H7 (cell line): ENCODE measurements at regions not wholly inside any gene's neighbourhood (a gene's known extent, or its start where the extent isn't known, plus 50 kb on each side); places are given as distances from the start of the nearest gene placed in this dataset.

ENCODE experiments used
- DNase-seq: peaks from one replicate; pipeline ENCODE4 v3.0.0; 2012
- H3K27me3 ChIP-seq: 2 replicates; pipeline ENCODE4 v1.6.0; 2011; ENCODE audit warnings: mild to moderate bottlenecking, low read length; ENCODE audit not compliant: control insufficient read depth, insufficient read depth
- H3K36me3 ChIP-seq: replicated peaks from 2 replicates; pipeline ENCODE4 v1.5.1; 2011; ENCODE audit warnings: low read length; ENCODE audit not compliant: control insufficient read depth, insufficient read depth
- H3K4me3 ChIP-seq: 2 replicates; pipeline ENCODE4 v1.5.1; 2011; ENCODE audit warnings: low read depth, mild to moderate bottlenecking, control low read depth, low read length, moderate library complexity; ENCODE audit not compliant: insufficient read depth

DNA sequence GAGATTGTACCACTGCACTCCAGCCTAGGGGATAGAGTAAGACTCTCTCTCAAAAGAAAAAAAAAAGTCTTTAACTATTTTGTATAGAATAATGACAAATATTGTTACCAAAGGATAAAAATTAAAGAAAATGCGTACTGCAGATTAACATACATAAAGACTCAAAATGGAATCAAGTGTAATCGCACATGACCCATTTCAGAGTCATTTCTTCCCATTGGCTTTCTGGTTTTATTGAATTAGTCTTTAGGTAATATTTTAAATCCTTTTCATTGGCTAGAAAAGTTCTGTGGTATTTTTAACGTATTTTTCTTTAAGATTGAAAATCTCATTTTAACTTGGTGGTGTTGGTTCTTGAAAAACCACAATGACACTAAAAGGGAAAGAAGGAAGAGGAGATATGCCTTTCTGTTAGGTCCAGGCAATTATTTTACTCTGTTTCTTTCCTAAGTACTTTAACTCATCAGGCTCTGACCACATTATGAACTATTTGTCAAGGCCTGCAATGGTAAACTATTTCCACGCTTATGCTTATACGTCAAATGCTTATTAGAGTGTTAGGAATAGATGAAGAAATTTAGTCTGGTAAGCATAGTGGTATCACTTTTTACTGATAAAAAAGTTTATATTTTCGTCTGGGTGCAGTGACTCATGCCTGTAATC, 52.3 kb downstream of the PLEKHG1 start:
- no peak overlapping the region for H3K4me3 ChIP-seq
- DNase-seq, result no peak
- no peaks in the 10 kb centered on the region for H3K27me3 ChIP-seq
- H3K36me3 ChIP-seq, result no peaks in the 10 kb centered on the region

DNA sequence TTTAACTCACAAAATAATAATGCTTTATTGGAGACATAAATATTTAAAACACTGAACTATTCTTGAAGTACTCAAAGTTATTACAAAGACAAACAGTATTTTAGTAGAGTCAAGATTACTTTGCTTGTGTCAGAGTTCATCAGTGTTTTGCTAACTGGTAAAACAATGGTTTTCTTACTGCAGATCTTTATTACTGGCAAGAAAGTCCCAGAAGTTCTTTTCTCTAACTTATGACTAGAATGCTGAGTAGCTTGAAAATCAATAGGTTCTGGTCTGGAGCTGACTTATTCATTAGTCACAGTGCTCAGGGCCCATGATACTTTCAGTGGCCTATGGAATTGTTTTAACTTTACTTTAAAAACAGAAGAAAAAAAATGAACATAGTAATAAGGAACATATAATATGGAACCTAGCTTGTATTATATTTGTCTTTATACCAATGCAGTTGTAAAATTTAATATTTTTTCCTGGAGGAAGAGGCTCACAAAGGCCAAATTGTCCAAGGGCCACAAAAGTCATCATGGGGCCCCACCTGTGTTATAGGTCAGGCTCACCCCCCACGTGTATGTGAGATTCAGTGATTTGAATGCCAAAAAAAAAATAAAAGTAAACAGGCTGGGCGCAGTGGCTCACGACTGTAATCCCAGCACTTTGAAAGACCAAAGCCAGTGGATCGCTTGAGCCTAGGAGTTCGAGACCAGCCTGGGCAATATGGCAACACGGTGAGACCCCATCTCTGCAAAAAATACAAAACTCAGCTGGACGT, 53.3 kb downstream of the PLEKHG1 start:
- Histone ChIP-seq H3K36me3 (no peaks in the 10 kb centered on the region), H3K4me3 (no peak overlapping the region), H3K27me3 (no peaks in the 10 kb centered on the region)
- DNase-seq, result no peak

GRCh38 chr6:150654608-150655007, 54.9 kb downstream of the PLEKHG1 start:
- Histone ChIP-seq H3K27me3 (no peaks in the 10 kb centered on the region), H3K4me3 (no peak overlapping the region), H3K36me3 (no peaks in the 10 kb centered on the region)
- DNase-seq, result no peak

DNA sequence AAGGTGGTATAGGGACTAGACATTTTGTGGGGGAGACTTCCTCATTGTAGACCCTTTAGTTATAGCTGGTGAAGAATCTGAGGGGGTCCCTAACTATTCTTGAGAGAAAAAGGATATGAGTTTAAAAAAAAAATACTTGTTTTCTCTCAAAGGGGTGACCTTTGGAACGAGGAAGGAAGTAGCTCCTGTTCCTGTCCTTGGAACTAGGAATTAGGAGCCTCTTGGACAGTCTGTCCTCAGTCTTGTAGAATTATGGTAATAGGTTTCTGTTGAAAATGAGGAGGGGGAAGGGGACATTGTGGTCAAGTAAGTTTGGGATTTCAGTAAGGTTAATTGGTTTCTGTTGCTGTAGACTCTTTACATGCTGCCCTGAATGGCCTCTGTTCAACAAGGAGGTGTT, 56.5 kb downstream of the PLEKHG1 start:
- Histone ChIP-seq H3K36me3 (no peaks in the 10 kb centered on the region), H3K27me3 (no peaks in the 10 kb centered on the region), H3K4me3 (no peak overlapping the region)
- no peak for DNase-seq

GRCh38 chr6:150658421-150658820, 58.7 kb downstream of the PLEKHG1 start:
- Histone ChIP-seq H3K4me3 (no peak overlapping the region), H3K36me3 (no peaks in the 10 kb centered on the region), H3K27me3 (no peaks in the 10 kb centered on the region)
- DNase-seq, result no peak

- Histone ChIP-seq H3K36me3 (no peaks in the 10 kb centered on the region), H3K27me3 (no peaks in the 10 kb centered on the region), H3K4me3 (no peak overlapping the region)
- no peak for DNase-seq
Observed at GRCh38 chr6:150659046-150659763, 59.5 kb downstream of the PLEKHG1 start.

DNA sequence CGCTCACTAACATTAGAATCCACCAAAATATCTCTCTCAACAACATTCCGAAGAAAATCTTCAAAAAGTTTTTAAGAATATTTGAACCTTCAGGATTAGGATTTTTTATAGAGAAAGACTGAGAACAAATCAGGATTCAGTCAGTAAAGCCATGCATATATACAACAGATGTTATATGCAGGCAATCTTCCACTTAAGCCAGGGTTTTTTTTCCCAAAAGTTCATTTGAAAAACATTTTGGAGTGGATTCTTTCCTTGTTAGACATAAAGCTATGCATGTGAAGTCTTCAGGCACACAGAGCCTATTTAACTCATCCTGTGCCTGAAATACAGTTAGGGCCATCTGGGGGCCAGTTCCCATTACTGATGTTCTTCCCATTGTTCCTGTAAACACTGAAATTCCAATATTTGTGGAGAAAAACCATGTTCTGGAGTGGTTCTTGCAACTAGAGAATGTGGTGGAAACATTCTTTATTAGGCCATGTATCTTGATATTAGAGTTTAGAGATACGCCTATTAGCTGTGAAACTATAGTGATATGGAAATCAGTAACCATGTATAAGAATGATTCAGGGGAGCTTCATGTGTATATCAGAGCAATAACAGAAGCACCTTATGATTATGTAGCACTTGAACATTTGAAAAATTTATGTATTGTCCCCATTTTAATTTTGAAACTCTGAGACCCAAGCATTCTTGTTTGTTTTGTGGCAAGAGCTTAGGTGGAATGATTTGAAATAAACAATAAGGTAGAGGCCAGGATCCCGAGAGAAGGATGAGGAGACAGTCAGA, 61.7 kb downstream of the PLEKHG1 start:
- H3K27me3 ChIP-seq, result no peaks in the 10 kb centered on the region
- no peak for DNase-seq
- H3K4me3 ChIP-seq, result no peak overlapping the region
- no peaks in the 10 kb centered on the region for H3K36me3 ChIP-seq

DNA sequence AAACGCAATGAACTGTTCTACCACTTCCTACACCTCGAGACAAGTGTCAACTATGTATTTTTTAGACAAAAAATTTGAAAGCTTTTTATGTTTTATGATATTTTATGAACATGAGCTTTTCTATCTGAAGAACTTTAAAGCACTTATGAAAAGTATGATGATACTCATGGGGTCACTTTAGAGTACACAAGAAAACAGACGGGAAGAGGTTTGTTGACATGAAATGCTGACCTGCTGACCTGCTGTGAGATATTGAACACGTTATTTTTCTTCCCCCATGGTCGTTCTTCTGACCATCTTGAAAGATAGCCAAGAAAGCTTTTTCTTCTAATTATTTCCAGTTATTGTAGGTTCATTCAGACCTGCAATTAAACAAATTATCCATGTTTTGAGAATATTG, 63.1 kb downstream of the PLEKHG1 start:
- no peaks in the 10 kb centered on the region for H3K27me3 ChIP-seq
- no peak for DNase-seq
- H3K4me3 ChIP-seq, result no peak overlapping the region

GRCh38 chr6:150664091-150664490, 64.4 kb downstream of the PLEKHG1 start:
- Histone ChIP-seq H3K4me3 (no peak overlapping the region), H3K36me3 (no peaks in the 10 kb centered on the region), H3K27me3 (no peaks in the 10 kb centered on the region)
- DNase-seq, result no peak

More for the DNA sequence above, 63.1 kb downstream of the PLEKHG1 start:
- no peaks in the 10 kb centered on the region for H3K36me3 ChIP-seq

DNA sequence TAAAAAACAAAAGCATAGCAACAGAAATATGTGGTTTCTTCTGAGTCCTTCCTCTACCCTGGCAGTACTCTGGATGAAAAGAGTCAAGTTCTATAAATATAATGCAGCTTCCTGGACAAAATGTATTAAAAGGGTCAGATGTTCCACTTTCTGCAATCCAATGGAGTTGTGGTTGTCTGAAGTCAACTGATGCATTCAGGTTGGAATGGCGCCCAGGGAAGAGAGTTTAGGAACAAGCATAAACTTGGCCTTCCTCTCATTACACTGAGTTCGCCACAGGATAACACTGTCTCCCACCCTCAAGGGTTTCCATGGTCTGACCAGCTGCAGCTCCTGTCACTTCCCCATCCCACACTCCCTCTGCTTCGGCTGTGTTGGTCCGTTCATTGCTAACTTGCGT, 66.4 kb downstream of the PLEKHG1 start:
- Histone ChIP-seq H3K4me3 (no peak overlapping the region), H3K36me3 (no peaks in the 10 kb centered on the region), H3K27me3 (no peaks in the 10 kb centered on the region)
- DNase-seq, result no peak

GRCh38 chr6:150667359-150667758, 67.7 kb downstream of the PLEKHG1 start:
- no peak overlapping the region for H3K4me3 ChIP-seq
- H3K36me3 ChIP-seq, result no peaks in the 10 kb centered on the region
- no peaks in the 10 kb centered on the region for H3K27me3 ChIP-seq
- DNase-seq, result no peak

DNA sequence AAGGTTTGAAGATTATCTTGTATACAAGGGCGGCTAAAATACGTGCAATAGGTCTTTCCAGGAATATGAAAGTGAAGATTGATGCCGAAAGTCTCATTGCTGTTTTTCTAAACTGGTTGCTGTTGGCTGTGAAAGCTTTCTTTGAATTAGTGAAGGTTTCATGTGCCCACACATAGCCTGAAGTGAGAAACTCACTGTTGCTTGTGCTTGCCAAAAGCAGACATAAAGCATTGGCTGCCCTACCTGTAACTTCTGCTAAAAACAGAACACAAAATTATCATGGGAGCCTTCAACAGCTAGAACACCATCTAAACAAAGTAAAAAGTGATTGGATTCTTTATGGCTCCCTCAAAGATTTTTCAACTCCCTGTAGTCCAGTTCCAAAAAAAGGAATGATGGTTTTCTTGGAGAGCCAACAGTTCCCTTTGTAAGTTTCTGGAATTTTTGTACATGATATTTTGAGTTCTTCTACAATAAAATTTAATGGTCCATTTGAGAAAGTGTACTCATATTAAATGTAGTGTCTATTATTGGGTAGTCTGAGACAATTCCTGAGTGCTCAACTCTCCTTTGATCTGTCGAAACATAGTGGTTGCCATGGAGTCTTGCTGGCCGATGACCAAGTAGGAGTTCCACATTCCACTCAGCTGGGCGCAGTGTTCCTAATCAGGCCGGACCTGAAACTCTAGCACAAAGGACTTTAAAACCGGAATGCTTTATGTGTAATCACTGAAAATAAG, 68.5 kb downstream of the PLEKHG1 start:
- no peak for DNase-seq
- no peaks in the 10 kb centered on the region for H3K27me3 ChIP-seq
- H3K4me3 ChIP-seq, result no peak overlapping the region
- no peaks in the 10 kb centered on the region for H3K36me3 ChIP-seq

DNA sequence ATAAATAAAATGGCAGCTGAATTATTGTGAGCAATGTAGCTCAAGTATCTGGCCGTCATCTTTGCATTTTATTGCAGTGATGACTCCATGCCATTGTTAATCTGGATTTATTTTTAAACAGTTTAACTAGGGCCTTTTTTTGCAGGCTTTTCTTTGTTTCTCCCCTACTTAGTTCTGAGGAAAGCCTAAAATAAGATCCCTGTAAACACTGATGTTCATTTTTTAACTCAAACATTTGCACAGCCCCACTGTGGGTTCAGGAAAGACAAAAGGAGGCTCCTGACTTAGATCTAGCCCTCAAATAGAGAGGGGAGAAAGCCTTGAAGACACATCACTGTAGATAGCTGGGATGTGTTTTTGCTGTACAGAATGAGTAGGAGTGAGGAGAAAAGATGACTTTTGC, 69.2 kb downstream of the PLEKHG1 start:
- Histone ChIP-seq H3K27me3 (no peaks in the 10 kb centered on the region), H3K36me3 (no peaks in the 10 kb centered on the region), H3K4me3 (no peak overlapping the region)
- DNase-seq, result no peak

DNA sequence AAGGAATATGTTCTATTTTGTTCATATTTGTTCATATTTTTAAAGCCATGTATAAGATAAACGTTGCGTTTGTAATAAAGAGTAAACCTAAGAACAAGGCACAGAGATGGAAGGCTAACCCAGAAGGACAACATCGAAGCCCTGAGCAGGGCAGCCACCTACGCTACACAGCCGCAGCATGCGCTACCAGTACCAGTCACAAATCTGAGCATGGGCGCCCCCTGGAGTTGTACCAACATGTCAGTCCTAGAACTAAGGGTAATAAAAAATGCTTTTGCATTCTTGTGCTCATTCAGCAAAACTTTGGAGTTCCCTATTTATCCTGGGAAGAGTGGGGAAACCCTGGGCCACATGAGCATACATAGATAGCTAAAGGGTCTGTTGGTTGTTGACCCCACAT, 70.6 kb downstream of the PLEKHG1 start:
- no peaks in the 10 kb centered on the region for H3K27me3 ChIP-seq
- H3K36me3 ChIP-seq, result no peaks in the 10 kb centered on the region
- DNase-seq, result no peak
- H3K4me3 ChIP-seq, result no peak overlapping the region
